ENCODE measurements at regions not wholly inside any gene's neighbourhood (a gene's known extent, or its start where the extent isn't known, plus 50 kb on each side); places are given as distances from the start of the nearest gene placed in this dataset.

GRCh38 chr2:220539481-220539880 is 912.1 kb downstream of the SLC4A3 start:
- FAIRE-seq (no peak), DNase-seq (ENCODE audit: low read depth) (no peak)
- Histone ChIP-seq H3K4me3 (ENCODE audit: insufficient read depth, low read depth, low read length) (no peak overlapping the region), H3K9me3 (ENCODE audit: insufficient read depth, low read depth, low read length) (no peaks in the 10 kb centered on the region), H3K9ac (ENCODE audit: low read length) (no peak overlapping the region), H2AFZ (ENCODE audit: low read depth, low read length) (no peak overlapping the region), H3K4me2 (ENCODE audit: low read length) (no peak overlapping the region), H3K79me2 (ENCODE audit: insufficient read depth, low read length) (no peaks in the 10 kb centered on the region), H3K4me1 (ENCODE audit: insufficient read depth, low read length) (no peaks in the 10 kb centered on the region), H4K20me1 (ENCODE audit: insufficient read depth, low read length) (no peaks in the 10 kb centered on the region), H3K27ac (ENCODE audit: low read depth, low read length) (no peak overlapping the region), H3K27me3 (ENCODE audit: insufficient read depth, low read length) (no peaks in the 10 kb centered on the region), H3K36me3 (ENCODE audit: insufficient read depth, low read length) (no peaks in the 10 kb centered on the region)
- Mint-ChIP-seq H3K27me3 (ENCODE audit: low read depth, unreplicated experiment) (peaks cover 1% of the 10 kb centered on the region), H3K9me3 (ENCODE audit: unreplicated experiment) (peaks cover 19% of the 10 kb centered on the region), H3K4me1 (ENCODE audit: low read depth, unreplicated experiment) (no peaks in the 10 kb centered on the region), H3K27ac (ENCODE audit: unreplicated experiment) (no peak overlapping the region), H3K4me3 (ENCODE audit: unreplicated experiment) (no peak overlapping the region), H3K36me3 (ENCODE audit: low read depth, unreplicated experiment) (no peaks in the 10 kb centered on the region)
- TF ChIP-seq CTCF (IDR thresholded peaks at IDR 0.05; ENCODE audit: insufficient read depth, low read depth, low read length) (no peak), EZH2 (IDR thresholded peaks at IDR 0.05; ENCODE audit: insufficient read depth, low read length) (no peak)

- H3K79me2 ChIP-seq (ENCODE audit: insufficient read depth, low read length), result no peaks in the 10 kb centered on the region
- H3K27me3 ChIP-seq (ENCODE audit: insufficient read depth, low read length), result no peaks in the 10 kb centered on the region
- no peaks in the 10 kb centered on the region for H3K9me3 ChIP-seq (ENCODE audit: insufficient read depth, low read depth, low read length)
- no peak overlapping the region for H3K4me3 ChIP-seq (ENCODE audit: insufficient read depth, low read depth, low read length)
- no peaks in the 10 kb centered on the region for H3K36me3 Mint-ChIP-seq (ENCODE audit: low read depth, unreplicated experiment)
- H3K27ac ChIP-seq (ENCODE audit: low read depth, low read length), result no peak overlapping the region
- DNase-seq (ENCODE audit: low read depth), result no peak
- TF ChIP-seq EZH2 (IDR thresholded peaks at IDR 0.05; ENCODE audit: insufficient read depth, low read length) (no peak), CTCF (IDR thresholded peaks at IDR 0.05; ENCODE audit: insufficient read depth, low read depth, low read length) (no peak)
- H3K36me3 ChIP-seq (ENCODE audit: insufficient read depth, low read length), result no peaks in the 10 kb centered on the region
- H3K4me1 Mint-ChIP-seq (ENCODE audit: low read depth, unreplicated experiment), result no peaks in the 10 kb centered on the region
- H3K4me2 ChIP-seq (ENCODE audit: low read length), result no peak overlapping the region
- no peak for FAIRE-seq
- H3K9ac ChIP-seq (ENCODE audit: low read length), result no peak overlapping the region
- H3K4me3 Mint-ChIP-seq (ENCODE audit: unreplicated experiment), result no peak overlapping the region
- no peaks in the 10 kb centered on the region for H4K20me1 ChIP-seq (ENCODE audit: insufficient read depth, low read length)
- H3K9me3 Mint-ChIP-seq (ENCODE audit: unreplicated experiment), result peaks cover 15% of the 10 kb centered on the region
- peaks cover 5% of the 10 kb centered on the region for H3K27me3 Mint-ChIP-seq (ENCODE audit: low read depth, unreplicated experiment)
- no peaks in the 10 kb centered on the region for H3K4me1 ChIP-seq (ENCODE audit: insufficient read depth, low read length)
- no peak overlapping the region for H2AFZ ChIP-seq (ENCODE audit: low read depth, low read length)
- no peak overlapping the region for H3K27ac Mint-ChIP-seq (ENCODE audit: unreplicated experiment)
Measured at GRCh38 chr2:220544049-220544448, 916.6 kb downstream of the SLC4A3 start.

GRCh38 chr2:220550995-220551700 is 923.7 kb downstream of the SLC4A3 start:
- no peaks in the 10 kb centered on the region for H3K9me3 ChIP-seq (ENCODE audit: insufficient read depth, low read depth, low read length)
- Mint-ChIP-seq H3K27ac (ENCODE audit: unreplicated experiment) (no peak overlapping the region), H3K4me1 (ENCODE audit: low read depth, unreplicated experiment) (peaks cover under 1% of the 10 kb centered on the region), H3K27me3 (ENCODE audit: low read depth, unreplicated experiment) (peaks cover 4% of the 10 kb centered on the region), H3K36me3 (ENCODE audit: low read depth, unreplicated experiment) (no peaks in the 10 kb centered on the region), H3K9me3 (ENCODE audit: unreplicated experiment) (peaks cover 2% of the 10 kb centered on the region), H3K4me3 (ENCODE audit: unreplicated experiment) (no peak overlapping the region)
- H3K4me2 ChIP-seq (ENCODE audit: low read length), result no peak overlapping the region
- H3K27ac ChIP-seq (ENCODE audit: low read depth, low read length), result no peak overlapping the region
- no peak overlapping the region for H3K4me3 ChIP-seq (ENCODE audit: insufficient read depth, low read depth, low read length)
- H4K20me1 ChIP-seq (ENCODE audit: insufficient read depth, low read length), result no peaks in the 10 kb centered on the region
- TF ChIP-seq EZH2 (IDR thresholded peaks at IDR 0.05; ENCODE audit: insufficient read depth, low read length) (no peak), CTCF (IDR thresholded peaks at IDR 0.05; ENCODE audit: insufficient read depth, low read depth, low read length) (no peak)
- H3K79me2 ChIP-seq (ENCODE audit: insufficient read depth, low read length), result no peaks in the 10 kb centered on the region
- peak overlapping the region; percentile 29 for H2AFZ ChIP-seq (ENCODE audit: low read depth, low read length)
- no peak for FAIRE-seq
- no peak for DNase-seq (ENCODE audit: low read depth)
- no peaks in the 10 kb centered on the region for H3K4me1 ChIP-seq (ENCODE audit: insufficient read depth, low read length)
- H3K9ac ChIP-seq (ENCODE audit: low read length), result no peak overlapping the region
- no peaks in the 10 kb centered on the region for H3K36me3 ChIP-seq (ENCODE audit: insufficient read depth, low read length)
- no peaks in the 10 kb centered on the region for H3K27me3 ChIP-seq (ENCODE audit: insufficient read depth, low read length)
